Neural progenitor cell (in vitro differentiated cells): ENCODE measurements at regions not wholly inside any gene's neighbourhood (a gene's known extent, or its start where the extent isn't known, plus 50 kb on each side); places are given as distances from the start of the nearest gene placed in this dataset.

Source experiments
- CTCF ChIP-seq: fragments of 200-600 bp; sonication (generic); IDR thresholded peaks from 2 replicates; pipeline ENCODE4 v1.5.1; 2017; ENCODE audit warnings: antibody characterized with exemption, mild to moderate bottlenecking
- EZH2 ChIP-seq: fragments of 200-600 bp; sonication (generic); IDR thresholded peaks from 2 replicates; pipeline ENCODE4 v1.6.1; 2017; ENCODE audit warnings: antibody characterized with exemption, mild to moderate bottlenecking, moderate library complexity

- TF ChIP-seq CTCF (no peak), EZH2 (no peak)
Observed at GRCh38 chr13:106714271-106714982, 146.5 kb upstream of the ARGLU1 start.
